ENCODE measurements at regions not wholly inside any gene's neighbourhood (a gene's known extent, or its start where the extent isn't known, plus 50 kb on each side); places are given as distances from the start of the nearest gene placed in this dataset.
"Not testable (repeated sequence)": the region's sequence is repeated elsewhere in the genome, so short reads cannot be mapped to it uniquely, and the experiment has no call there.

GRCh38 chr15:60152386-60152785 is 148.3 kb downstream of the FOXB1 start:
- Histone ChIP-seq H3K27ac (ENCODE audit: low read length) (no peak overlapping the region), H3K4me1 (ENCODE audit: control insufficient read depth, low read depth, low read length) (peaks cover 26% of the 10 kb centered on the region), H3K9ac (ENCODE audit: low read length) (no peak overlapping the region), H3K9me3 (ENCODE audit: control insufficient read depth, low read depth, low read length) (no peaks in the 10 kb centered on the region), H3K27me3 (ENCODE audit: control insufficient read depth, insufficient read depth, low read length) (no peaks in the 10 kb centered on the region), H3K4me3 (ENCODE audit: low read length) (no peak overlapping the region), H3K36me3 (ENCODE audit: control insufficient read depth, low read depth, low read length) (no peaks in the 10 kb centered on the region)

- Histone ChIP-seq H3K4me1 (ENCODE audit: control insufficient read depth, low read depth, low read length) (peaks cover 16% of the 10 kb centered on the region), H3K9me3 (ENCODE audit: control insufficient read depth, low read depth, low read length) (no peaks in the 10 kb centered on the region), H3K27ac (ENCODE audit: low read length) (no peak overlapping the region), H3K36me3 (ENCODE audit: control insufficient read depth, low read depth, low read length) (no peaks in the 10 kb centered on the region), H3K9ac (ENCODE audit: low read length) (no peak overlapping the region), H3K27me3 (ENCODE audit: control insufficient read depth, insufficient read depth, low read length) (no peaks in the 10 kb centered on the region), H3K4me3 (ENCODE audit: low read length) (no peak overlapping the region)
Measured at GRCh38 chr15:60154764-60155325, 150.7 kb downstream of the FOXB1 start.

- no peak overlapping the region for H3K9ac ChIP-seq (ENCODE audit: low read length)
- no peaks in the 10 kb centered on the region for H3K36me3 ChIP-seq (ENCODE audit: control insufficient read depth, low read depth, low read length)
- H3K27me3 ChIP-seq (ENCODE audit: control insufficient read depth, insufficient read depth, low read length) = no peaks in the 10 kb centered on the region
- H3K4me3 ChIP-seq (ENCODE audit: low read length) = no peak overlapping the region
- H3K27ac ChIP-seq (ENCODE audit: low read length) = no peak overlapping the region
- peaks cover 16% of the 10 kb centered on the region for H3K4me1 ChIP-seq (ENCODE audit: control insufficient read depth, low read depth, low read length)
- no peaks in the 10 kb centered on the region for H3K9me3 ChIP-seq (ENCODE audit: control insufficient read depth, low read depth, low read length)
Measured at GRCh38 chr15:60155661-60156060, 151.6 kb downstream of the FOXB1 start.

GRCh38 chr15:60160909-60161308 is 156.8 kb downstream of the FOXB1 start:
- Histone ChIP-seq H3K4me1 (ENCODE audit: control insufficient read depth, low read depth, low read length) (peaks cover 6% of the 10 kb centered on the region), H3K27ac (ENCODE audit: low read length) (no peak overlapping the region), H3K36me3 (ENCODE audit: control insufficient read depth, low read depth, low read length) (no peaks in the 10 kb centered on the region), H3K9ac (ENCODE audit: low read length) (no peak overlapping the region), H3K27me3 (ENCODE audit: control insufficient read depth, insufficient read depth, low read length) (no peaks in the 10 kb centered on the region), H3K9me3 (ENCODE audit: control insufficient read depth, low read depth, low read length) (no peaks in the 10 kb centered on the region), H3K4me3 (ENCODE audit: low read length) (no peak overlapping the region)

GRCh38 chr15:60161704-60162103 is 157.6 kb downstream of the FOXB1 start:
- Histone ChIP-seq H3K4me1 (ENCODE audit: control insufficient read depth, low read depth, low read length) (peaks cover 6% of the 10 kb centered on the region), H3K27ac (ENCODE audit: low read length) (no peak overlapping the region), H3K27me3 (ENCODE audit: control insufficient read depth, insufficient read depth, low read length) (no peaks in the 10 kb centered on the region), H3K9me3 (ENCODE audit: control insufficient read depth, low read depth, low read length) (no peaks in the 10 kb centered on the region), H3K4me3 (ENCODE audit: low read length) (no peak overlapping the region), H3K9ac (ENCODE audit: low read length) (no peak overlapping the region), H3K36me3 (ENCODE audit: control insufficient read depth, low read depth, low read length) (no peaks in the 10 kb centered on the region)

GRCh38 chr15:60162251-60162967 is 158.3 kb downstream of the FOXB1 start:
- no peaks in the 10 kb centered on the region for H3K9me3 ChIP-seq (ENCODE audit: control insufficient read depth, low read depth, low read length)
- no peak overlapping the region for H3K4me3 ChIP-seq (ENCODE audit: low read length)
- no peaks in the 10 kb centered on the region for H3K27me3 ChIP-seq (ENCODE audit: control insufficient read depth, insufficient read depth, low read length)
- peaks cover 6% of the 10 kb centered on the region for H3K4me1 ChIP-seq (ENCODE audit: control insufficient read depth, low read depth, low read length)
- H3K9ac ChIP-seq (ENCODE audit: low read length) = no peak overlapping the region
- H3K27ac ChIP-seq (ENCODE audit: low read length) = no peak overlapping the region
- H3K36me3 ChIP-seq (ENCODE audit: control insufficient read depth, low read depth, low read length) = no peaks in the 10 kb centered on the region

GRCh38 chr15:60162968-60163355 is 158.9 kb downstream of the FOXB1 start:
- H3K4me1 ChIP-seq (ENCODE audit: control insufficient read depth, low read depth, low read length) = peaks cover 6% of the 10 kb centered on the region
- no peaks in the 10 kb centered on the region for H3K27me3 ChIP-seq (ENCODE audit: control insufficient read depth, insufficient read depth, low read length)
- H3K9me3 ChIP-seq (ENCODE audit: control insufficient read depth, low read depth, low read length) = no peaks in the 10 kb centered on the region
- H3K27ac ChIP-seq (ENCODE audit: low read length) = no peak overlapping the region
- no peaks in the 10 kb centered on the region for H3K36me3 ChIP-seq (ENCODE audit: control insufficient read depth, low read depth, low read length)
- no peak overlapping the region for H3K9ac ChIP-seq (ENCODE audit: low read length)
- no peak overlapping the region for H3K4me3 ChIP-seq (ENCODE audit: low read length)

GRCh38 chr15:60165111-60165510 is 161.0 kb downstream of the FOXB1 start:
- no peak overlapping the region for H3K9ac ChIP-seq (ENCODE audit: low read length)
- H3K27ac ChIP-seq (ENCODE audit: low read length) = no peak overlapping the region
- no peak overlapping the region for H3K4me3 ChIP-seq (ENCODE audit: low read length)
- H3K9me3 ChIP-seq (ENCODE audit: control insufficient read depth, low read depth, low read length) = no peaks in the 10 kb centered on the region
- H3K4me1 ChIP-seq (ENCODE audit: control insufficient read depth, low read depth, low read length) = peaks cover 6% of the 10 kb centered on the region
- H3K36me3 ChIP-seq (ENCODE audit: control insufficient read depth, low read depth, low read length) = no peaks in the 10 kb centered on the region
- H3K27me3 ChIP-seq (ENCODE audit: control insufficient read depth, insufficient read depth, low read length) = no peaks in the 10 kb centered on the region

- no peaks in the 10 kb centered on the region for H3K27me3 ChIP-seq (ENCODE audit: control insufficient read depth, insufficient read depth, low read length)
- H3K4me1 ChIP-seq (ENCODE audit: control insufficient read depth, low read depth, low read length) = peaks cover 3% of the 10 kb centered on the region
- H3K27ac ChIP-seq (ENCODE audit: low read length) = no peak overlapping the region
- H3K36me3 ChIP-seq (ENCODE audit: control insufficient read depth, low read depth, low read length) = no peaks in the 10 kb centered on the region
- H3K9me3 ChIP-seq (ENCODE audit: control insufficient read depth, low read depth, low read length) = no peaks in the 10 kb centered on the region
- no peak overlapping the region for H3K9ac ChIP-seq (ENCODE audit: low read length)
- no peak overlapping the region for H3K4me3 ChIP-seq (ENCODE audit: low read length)
Measured at GRCh38 chr15:60172143-60172542, 168.0 kb downstream of the FOXB1 start.

GRCh38 chr15:60179786-60180391 is 175.8 kb downstream of the FOXB1 start:
- H3K9me3 ChIP-seq (ENCODE audit: control insufficient read depth, low read depth, low read length) = no peaks in the 10 kb centered on the region
- H3K4me1 ChIP-seq (ENCODE audit: control insufficient read depth, low read depth, low read length) = no peaks in the 10 kb centered on the region
- no peaks in the 10 kb centered on the region for H3K36me3 ChIP-seq (ENCODE audit: control insufficient read depth, low read depth, low read length)
- H3K4me3 ChIP-seq (ENCODE audit: low read length) = no peak overlapping the region
- no peaks in the 10 kb centered on the region for H3K27me3 ChIP-seq (ENCODE audit: control insufficient read depth, insufficient read depth, low read length)
- no peak overlapping the region for H3K27ac ChIP-seq (ENCODE audit: low read length)
- H3K9ac ChIP-seq (ENCODE audit: low read length) = no peak overlapping the region

- H3K9me3 ChIP-seq (ENCODE audit: control insufficient read depth, low read depth, low read length); H3K27ac ChIP-seq (ENCODE audit: low read length); H3K4me3 ChIP-seq (ENCODE audit: low read length); H3K36me3 ChIP-seq (ENCODE audit: control insufficient read depth, low read depth, low read length); H3K4me1 ChIP-seq (ENCODE audit: control insufficient read depth, low read depth, low read length); H3K9ac ChIP-seq (ENCODE audit: low read length); H3K27me3 ChIP-seq (ENCODE audit: control insufficient read depth, insufficient read depth, low read length): not testable (repeated sequence)
Measured at GRCh38 chr15:60181957-60182356, 177.8 kb downstream of the FOXB1 start.

GRCh38 chr15:60183366-60183765 is 179.3 kb downstream of the FOXB1 start:
- Histone ChIP-seq H3K36me3 (ENCODE audit: control insufficient read depth, low read depth, low read length) (no peaks in the 10 kb centered on the region), H3K4me3 (ENCODE audit: low read length) (no peak overlapping the region), H3K4me1 (ENCODE audit: control insufficient read depth, low read depth, low read length) (no peaks in the 10 kb centered on the region), H3K9me3 (ENCODE audit: control insufficient read depth, low read depth, low read length) (no peaks in the 10 kb centered on the region), H3K27ac (ENCODE audit: low read length) (no peak overlapping the region), H3K27me3 (ENCODE audit: control insufficient read depth, insufficient read depth, low read length) (no peaks in the 10 kb centered on the region), H3K9ac (ENCODE audit: low read length) (no peak overlapping the region)
